Stimulated activated naive CD8-positive, alpha-beta T cell treated with anti-CD3 and anti-CD28 coated beads, Interleukin-15, amount 100 ng/mL, for 72 hours (primary cell): ENCODE measurements at regions not wholly inside any gene's neighbourhood (a gene's known extent, or its start where the extent isn't known, plus 50 kb on each side); places are given as distances from the start of the nearest gene placed in this dataset.

ENCODE experiments used
- ATAC-seq: fragments of 150-1000 bp; cut with Tn5 transposase; 2 replicates; pipeline ENCODE4 v1.10.0; 2021; ENCODE audit warnings: mild to moderate bottlenecking, moderate library complexity
- DNase-seq, 2 donors: peaks; one replicate each; pipeline ENCODE4 v3.0.0; 2021 to 2022
- H3K27ac Mint-ChIP-seq, 2 donors: one replicate each; pipeline ENCODE4 v1.8.0; 2022; ENCODE audit warnings: mild to moderate bottlenecking in 2 of 2, mixed read lengths in 2 of 2, moderate library complexity in 2 of 2
- H3K27me3 Mint-ChIP-seq: one replicate; pipeline ENCODE4 v1.8.0; 2022; ENCODE audit warnings: mixed read lengths
- H3K4me1 Mint-ChIP-seq: one replicate; pipeline ENCODE4 v1.8.0; 2022; ENCODE audit warnings: mild to moderate bottlenecking, mixed read lengths
- H3K4me3 Mint-ChIP-seq, 2 donors: one replicate each; pipeline ENCODE4 v1.8.0; 2022; ENCODE audit warnings: mild to moderate bottlenecking in 2 of 2, mixed read lengths in 2 of 2, moderate library complexity in 1 of 2
- H3K9me3 Mint-ChIP-seq, 2 donors: one replicate each; pipeline ENCODE4 v1.8.0; 2022; ENCODE audit warnings: mixed read lengths in 2 of 2

GRCh38 chr5:110925916-110926315, 145.6 kb upstream of the TSLP start:
- peaks cover 0 to 8% of the 10 kb centered on the region in 2 donors for H3K9me3 Mint-ChIP-seq

DNA sequence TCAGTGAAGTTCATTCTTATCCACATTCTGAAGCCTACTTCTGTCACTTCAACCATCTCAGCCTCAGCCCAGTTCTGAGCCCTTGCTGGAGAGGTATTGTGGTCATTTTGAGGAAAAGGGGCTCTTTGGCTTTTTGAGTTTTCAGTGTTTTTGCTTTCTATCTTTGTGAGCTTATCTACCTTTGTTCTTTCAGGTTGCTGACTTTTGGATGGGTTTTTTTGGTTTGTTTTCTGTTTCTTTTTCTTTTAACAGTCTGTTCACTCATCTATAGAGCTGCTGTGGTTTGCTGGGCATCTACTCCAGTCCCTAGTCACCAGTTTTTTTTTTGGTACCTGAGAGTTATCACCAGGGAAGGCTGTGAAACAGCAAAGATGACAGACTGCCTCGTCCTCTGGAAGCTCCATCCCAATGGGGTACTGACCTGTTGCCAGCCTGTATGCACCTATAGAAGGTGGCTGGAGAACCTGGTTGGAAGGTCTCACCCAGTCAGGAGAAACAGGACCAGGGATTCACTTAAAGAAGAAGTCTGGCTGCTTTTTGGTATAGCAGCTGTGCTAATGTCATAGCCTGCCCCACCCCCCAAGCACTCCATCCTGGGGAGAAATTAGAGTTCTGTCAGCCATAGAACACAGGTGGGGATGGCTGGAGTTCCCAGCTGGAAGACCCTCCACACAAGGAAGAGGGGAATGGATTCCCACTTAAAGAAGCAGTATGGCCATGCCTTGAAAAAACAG, 138.6 kb upstream of the TSLP start:
- peaks cover 30% of the 10 kb centered on the region for H3K27me3 Mint-ChIP-seq
- no peak overlapping the region for H3K27ac Mint-ChIP-seq
- H3K4me1 Mint-ChIP-seq: no peaks in the 10 kb centered on the region
- DNase-seq (no peak), ATAC-seq (no peak)
- H3K9me3 Mint-ChIP-seq: peaks cover 0 to 10% of the 10 kb centered on the region in 2 donors
- H3K4me3 Mint-ChIP-seq: no peak overlapping the region

More at GRCh38 chr5:110925916-110926315, 145.6 kb upstream of the TSLP start:
- ATAC-seq (no peak), DNase-seq (no peak)
- no peak overlapping the region for H3K27ac Mint-ChIP-seq
- H3K27me3 Mint-ChIP-seq: peaks cover 19% of the 10 kb centered on the region
- no peaks in the 10 kb centered on the region for H3K4me1 Mint-ChIP-seq
- no peak overlapping the region for H3K4me3 Mint-ChIP-seq

DNA sequence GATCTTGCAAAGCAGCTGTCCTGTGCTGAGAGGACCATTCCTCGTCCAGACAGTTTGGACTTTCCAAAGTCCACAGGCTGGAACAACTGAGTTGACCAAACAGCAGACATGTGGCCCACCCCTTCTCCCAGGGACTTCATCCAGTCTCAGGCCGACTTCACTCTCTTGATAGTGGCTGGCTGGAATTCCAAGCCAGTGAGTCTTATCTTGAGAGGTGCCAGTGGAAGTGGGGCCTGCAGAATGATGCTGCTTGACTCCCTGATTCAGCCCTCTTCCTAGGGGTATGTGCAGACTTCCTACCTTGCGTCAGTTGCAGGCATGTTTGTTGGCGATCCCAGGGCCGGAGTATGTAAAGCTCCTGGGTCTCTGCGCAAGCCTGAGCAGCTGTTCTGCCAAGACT, 131.4 kb upstream of the TSLP start:
- H3K9me3 Mint-ChIP-seq: peaks cover 0 to 5% of the 10 kb centered on the region in 2 donors
- no peaks in the 10 kb centered on the region for H3K27me3 Mint-ChIP-seq
- H3K4me1 Mint-ChIP-seq: no peaks in the 10 kb centered on the region
- DNase-seq (no peak), ATAC-seq (no peak)
- H3K27ac Mint-ChIP-seq: no peak overlapping the region
- H3K4me3 Mint-ChIP-seq: no peak overlapping the region

DNA sequence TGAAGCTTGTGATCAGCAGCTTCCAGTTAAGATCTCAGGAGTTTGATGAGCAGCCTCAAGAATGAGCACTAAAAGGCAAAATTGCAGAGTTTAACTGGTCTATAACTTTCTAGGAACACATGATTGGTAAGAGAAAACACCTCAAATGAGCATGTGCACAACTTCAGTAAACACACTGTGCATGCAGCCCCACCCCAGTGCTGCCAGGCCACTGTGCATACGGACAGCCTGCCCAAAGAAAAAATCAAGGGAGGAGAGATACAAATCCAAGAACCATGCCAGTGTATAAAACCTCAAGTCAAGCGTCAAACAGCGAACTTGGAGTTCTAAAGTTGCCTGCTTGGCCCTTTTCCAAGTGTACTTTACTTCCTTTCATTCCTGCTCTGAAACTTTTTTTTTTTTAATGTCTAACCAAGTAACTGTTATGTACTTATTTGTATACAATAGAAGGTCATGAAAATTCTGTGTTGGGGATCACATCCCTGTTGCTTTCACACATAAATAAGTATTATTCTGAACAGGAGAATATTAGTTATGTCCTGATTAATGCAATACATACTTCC, 125.6 kb upstream of the TSLP start:
- Mint-ChIP-seq H3K9me3 (peaks cover 0 to 10% of the 10 kb centered on the region in 2 donors), H3K4me1 (no peaks in the 10 kb centered on the region), H3K4me3 (no peak overlapping the region), H3K27me3 (no peaks in the 10 kb centered on the region), H3K27ac (no peak overlapping the region)
- DNase-seq (no peak), ATAC-seq (no peak)

DNA sequence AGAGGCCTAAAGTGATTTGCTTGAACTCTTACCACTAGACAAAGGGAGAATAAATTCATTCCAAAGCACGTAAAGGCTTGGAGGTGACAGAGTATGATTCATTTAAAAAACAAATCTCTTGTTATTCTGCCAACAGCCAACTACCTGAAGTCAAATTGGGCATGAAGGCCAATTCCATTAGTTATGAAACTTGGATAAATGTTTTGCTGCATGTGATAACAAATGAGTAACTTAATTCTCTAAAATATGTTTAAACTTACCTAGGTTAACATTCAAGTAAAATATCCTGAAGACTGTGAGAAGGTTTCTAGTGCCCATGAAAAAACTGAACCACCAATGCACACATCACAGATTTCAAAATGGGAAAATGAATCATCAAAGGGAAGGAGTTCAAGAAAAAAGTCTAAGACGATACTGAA, 120.1 kb upstream of the TSLP start:
- no peak for DNase-seq
- no peak for ATAC-seq
- H3K27ac Mint-ChIP-seq: no peak overlapping the region
- H3K4me3 Mint-ChIP-seq: no peak overlapping the region
- peaks cover 0 to 18% of the 10 kb centered on the region in 2 donors for H3K9me3 Mint-ChIP-seq
- H3K4me1 Mint-ChIP-seq: no peaks in the 10 kb centered on the region
- peaks cover 9% of the 10 kb centered on the region for H3K27me3 Mint-ChIP-seq

GRCh38 chr5:110956280-110956912, 115.1 kb upstream of the TSLP start:
- Mint-ChIP-seq H3K4me1 (no peaks in the 10 kb centered on the region), H3K27me3 (peaks cover 9% of the 10 kb centered on the region), H3K27ac (no peak overlapping the region), H3K4me3 (no peak overlapping the region), H3K9me3 (peaks cover 8 to 15% of the 10 kb centered on the region in 2 donors)
- no peak for DNase-seq
- ATAC-seq: peak; percentile 33

DNA sequence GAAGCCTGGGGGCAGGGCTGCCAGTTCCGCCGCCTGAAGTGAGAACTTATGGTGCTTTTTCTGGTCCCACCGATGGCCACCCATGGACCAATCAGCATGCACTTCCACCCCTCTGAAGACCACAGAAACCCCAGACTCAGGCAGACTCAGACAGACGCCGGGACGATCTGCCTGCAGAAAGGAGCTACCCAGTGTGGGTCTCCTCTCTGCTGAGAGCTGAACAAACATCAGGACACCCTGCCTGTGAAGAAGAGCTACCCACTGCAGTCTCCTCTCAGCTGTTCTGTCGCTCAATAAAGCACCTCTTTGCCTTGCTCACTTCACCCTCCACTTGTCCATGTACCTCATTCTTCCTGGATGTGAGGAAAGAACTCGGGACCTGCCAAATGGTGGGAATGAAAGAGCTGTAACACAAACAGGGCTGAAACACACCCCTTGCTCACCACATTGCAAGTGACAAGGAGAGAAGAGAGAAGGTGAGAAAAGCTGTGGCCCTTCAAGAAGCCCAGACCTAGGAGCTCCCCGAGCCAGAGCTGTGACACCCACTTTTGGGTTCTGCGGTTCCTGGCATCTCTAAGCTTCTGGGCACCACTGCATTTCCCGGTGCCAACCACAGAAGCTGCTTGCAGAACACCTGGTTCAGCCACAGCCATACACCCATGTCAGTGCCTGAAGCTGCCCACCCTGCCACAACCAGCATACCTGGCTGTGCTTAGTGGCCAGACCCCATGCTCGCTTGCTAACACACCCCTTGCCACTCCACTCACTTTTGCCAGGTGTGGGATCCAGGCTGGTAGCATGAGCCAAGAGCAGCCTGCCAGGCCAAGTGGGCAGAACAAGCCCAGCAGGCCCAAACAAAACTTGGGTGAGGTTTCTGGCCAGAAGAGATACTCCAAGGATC, 114.3 kb upstream of the TSLP start:
- Mint-ChIP-seq H3K9me3 (peaks cover 8 to 15% of the 10 kb centered on the region in 2 donors), H3K27me3 (peaks cover 9% of the 10 kb centered on the region)

DNA sequence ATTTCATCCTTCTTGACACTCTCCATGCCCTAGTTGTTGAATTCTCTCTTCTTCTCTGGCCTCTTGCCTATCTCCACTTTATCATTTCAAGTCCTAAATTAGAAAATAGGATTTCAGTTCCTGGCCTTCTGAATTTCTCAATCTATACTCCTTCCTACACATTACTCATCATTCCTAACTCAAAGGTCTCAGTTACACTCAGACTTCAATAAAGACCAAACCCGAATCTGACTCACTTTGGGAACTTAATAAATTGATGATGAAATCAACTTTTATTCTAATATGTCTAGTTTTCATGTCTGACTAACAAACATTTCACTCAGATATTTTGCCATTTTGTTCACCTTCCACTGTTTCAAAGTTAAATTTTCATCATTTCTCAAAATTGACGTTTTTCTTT, 113.6 kb upstream of the TSLP start:
- ATAC-seq: no peak
- Mint-ChIP-seq H3K27me3 (peaks cover 9% of the 10 kb centered on the region), H3K27ac (no peak overlapping the region), H3K4me3 (no peak overlapping the region), H3K4me1 (no peaks in the 10 kb centered on the region), H3K9me3 (peaks cover 8 to 11% of the 10 kb centered on the region in 2 donors)
- DNase-seq: no peak

More for the DNA sequence above, 114.3 kb upstream of the TSLP start:
- H3K4me1 Mint-ChIP-seq: no peaks in the 10 kb centered on the region
- DNase-seq (no peak), ATAC-seq (peak; percentile 18)
- no peak overlapping the region for H3K4me3 Mint-ChIP-seq
- H3K27ac Mint-ChIP-seq: no peak overlapping the region

- no peak for ATAC-seq
- DNase-seq: no peak
- Mint-ChIP-seq H3K27ac (no peak overlapping the region), H3K4me1 (no peaks in the 10 kb centered on the region), H3K9me3 (peaks cover 4 to 8% of the 10 kb centered on the region in 2 donors), H3K27me3 (no peaks in the 10 kb centered on the region), H3K4me3 (no peak overlapping the region)
Measured at GRCh38 chr5:110963495-110963894, 108.0 kb upstream of the TSLP start.

DNA sequence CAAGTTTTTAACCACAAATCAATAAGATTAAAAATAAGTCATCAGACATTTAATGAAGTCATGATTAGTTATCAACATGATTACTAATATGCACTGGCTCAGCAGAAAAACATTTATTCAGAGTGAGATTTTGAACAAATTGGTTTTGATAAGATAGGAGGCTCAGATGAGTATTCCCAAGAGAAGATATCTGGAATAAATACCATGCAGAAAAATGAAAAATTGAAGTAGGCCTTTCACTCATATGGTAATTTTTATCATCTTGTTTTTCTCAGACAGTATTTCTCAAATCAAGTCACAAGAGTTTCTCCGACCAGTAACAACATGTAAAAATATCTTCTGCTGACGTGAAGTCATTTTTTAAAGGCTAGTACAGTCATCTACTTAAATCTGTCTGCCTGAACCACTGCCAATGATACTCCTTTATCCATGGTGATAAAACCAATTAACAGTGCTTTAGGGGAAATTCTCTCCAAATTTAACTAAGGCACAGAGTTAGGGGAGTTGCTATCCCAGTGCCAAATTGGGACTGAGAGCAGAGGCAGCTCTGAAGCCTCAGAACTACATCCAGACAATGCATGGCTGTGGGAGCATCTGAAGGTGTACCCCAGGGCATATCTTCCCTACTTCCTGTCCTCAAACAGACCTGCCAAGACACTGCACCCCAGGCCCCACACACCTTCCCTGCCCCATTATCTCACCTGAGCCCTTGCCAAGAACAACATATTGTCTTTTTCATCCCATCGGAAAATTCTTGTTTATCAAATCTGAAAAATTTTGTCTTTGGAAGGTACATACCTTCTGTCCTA, 105.5 kb upstream of the TSLP start:
- DNase-seq: no peak
- no peak overlapping the region for H3K27ac Mint-ChIP-seq
- no peak for ATAC-seq
- H3K27me3 Mint-ChIP-seq: peaks cover 6% of the 10 kb centered on the region
- H3K4me1 Mint-ChIP-seq: no peaks in the 10 kb centered on the region
- H3K9me3 Mint-ChIP-seq: peaks cover 1 to 3% of the 10 kb centered on the region in 2 donors
- H3K4me3 Mint-ChIP-seq: no peak overlapping the region

- no peak overlapping the region for H3K4me3 Mint-ChIP-seq
- ATAC-seq (no peak), DNase-seq (no peak)
- no peak overlapping the region for H3K27ac Mint-ChIP-seq
- H3K27me3 Mint-ChIP-seq: peaks cover 6% of the 10 kb centered on the region
- no peaks in the 10 kb centered on the region for H3K4me1 Mint-ChIP-seq
- H3K9me3 Mint-ChIP-seq: peaks cover 0 to 7% of the 10 kb centered on the region in 2 donors
Measured at GRCh38 chr5:110968246-110969005, 103.1 kb upstream of the TSLP start.

GRCh38 chr5:110969502-110969901, 102.0 kb upstream of the TSLP start:
- Mint-ChIP-seq H3K27me3 (peaks cover 6% of the 10 kb centered on the region), H3K4me1 (no peaks in the 10 kb centered on the region), H3K9me3 (peaks cover 0 to 7% of the 10 kb centered on the region in 2 donors), H3K4me3 (no peak overlapping the region), H3K27ac (no peak overlapping the region)
- DNase-seq: no peak
- ATAC-seq: no peak

DNA sequence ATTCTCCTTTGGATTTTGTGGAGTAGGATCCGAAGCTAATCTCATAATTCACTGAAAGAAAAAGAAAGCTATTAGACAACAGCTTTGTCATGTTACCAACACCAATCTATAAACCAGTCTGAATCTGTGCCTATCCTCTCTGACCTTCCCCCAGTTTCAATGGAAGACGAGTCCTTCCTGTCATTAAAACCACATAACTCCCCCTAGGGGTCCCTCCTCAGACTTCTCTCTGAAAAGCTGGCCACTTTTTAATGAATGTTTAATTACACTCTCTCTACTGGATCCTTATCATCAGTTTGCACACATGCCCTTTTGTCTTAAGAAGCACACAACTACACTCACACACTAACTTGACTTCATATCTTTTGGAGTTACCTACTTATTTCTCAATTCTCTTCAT, 98.0 kb upstream of the TSLP start:
- Mint-ChIP-seq H3K9me3 (peaks cover 0 to 7% of the 10 kb centered on the region in 2 donors), H3K4me1 (no peaks in the 10 kb centered on the region)

DNA sequence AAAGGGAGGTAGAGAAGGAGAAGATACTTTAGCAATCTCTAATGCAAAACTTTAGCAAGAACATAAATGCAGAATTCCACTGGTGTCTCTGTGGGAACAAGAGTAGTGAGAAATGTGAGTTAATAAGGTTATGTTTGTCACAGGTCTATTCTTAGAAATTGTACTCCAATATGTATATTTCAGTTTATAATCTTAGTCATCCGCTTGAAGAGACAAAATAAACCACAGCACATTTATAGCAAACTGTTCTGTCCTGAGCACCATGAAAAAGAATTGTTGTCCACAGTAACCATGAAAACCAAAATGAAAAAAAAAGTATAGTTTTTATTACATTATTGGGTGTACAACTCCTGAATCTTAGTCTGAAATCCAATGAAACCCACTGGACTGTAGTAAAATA, 93.6 kb upstream of the TSLP start:
- H3K4me3 Mint-ChIP-seq: no peak overlapping the region
- peaks cover 0 to 2% of the 10 kb centered on the region in 2 donors for H3K9me3 Mint-ChIP-seq
- H3K27ac Mint-ChIP-seq: no peak overlapping the region
- ATAC-seq: no peak
- H3K4me1 Mint-ChIP-seq: no peaks in the 10 kb centered on the region
- H3K27me3 Mint-ChIP-seq: no peaks in the 10 kb centered on the region
- no peak for DNase-seq

More for the DNA sequence above, 98.0 kb upstream of the TSLP start:
- Mint-ChIP-seq H3K4me3 (no peak overlapping the region), H3K27ac (no peak overlapping the region), H3K27me3 (peaks cover 6% of the 10 kb centered on the region)
- DNase-seq (no peak), ATAC-seq (no peak)
